ENCODE measurements at regions not wholly inside any gene's neighbourhood (a gene's known extent, or its start where the extent isn't known, plus 50 kb on each side); places are given as distances from the start of the nearest gene placed in this dataset.

DNA sequence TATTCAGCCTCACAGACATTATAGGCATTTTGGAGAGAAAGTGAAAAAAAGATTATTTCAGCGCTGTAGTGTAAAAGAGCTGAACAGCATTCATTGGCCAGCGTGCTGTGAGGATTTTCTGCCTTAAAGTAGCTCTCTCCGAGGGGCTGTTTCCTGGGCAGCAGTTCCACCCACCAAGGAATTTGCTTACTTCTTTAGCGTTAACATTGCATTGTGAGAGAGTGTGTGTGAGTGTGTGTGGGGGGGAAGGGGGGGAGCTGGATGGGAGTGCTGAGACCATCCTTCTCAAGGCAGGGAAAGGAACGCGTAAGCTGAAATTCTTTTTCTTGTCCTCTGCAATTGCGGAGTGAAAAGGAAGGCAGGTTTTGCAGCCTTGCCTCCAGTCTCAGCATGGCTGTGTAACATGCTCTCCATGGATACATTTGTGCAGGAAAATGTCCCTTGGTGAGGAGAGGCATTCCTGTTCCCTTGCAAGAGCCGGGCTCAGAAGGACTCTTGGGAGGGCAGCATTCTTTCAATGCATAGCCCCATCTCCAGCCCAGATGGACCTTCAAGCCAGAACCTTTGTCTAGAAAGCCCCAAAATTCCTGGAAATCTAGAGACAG, 159.9 kb upstream of the NAV2 start:
- TF ChIP-seq CTCF (IDR thresholded peaks at IDR 0.05; ENCODE audit: low read depth, low read length) (no peak), EZH2phosphoT487 (IDR thresholded peaks at IDR 0.05; ENCODE audit: low read depth) (no peak)
